Thyroid gland (tissue), 4 donors: ENCODE measurements at regions not wholly inside any gene's neighbourhood (a gene's known extent, or its start where the extent isn't known, plus 50 kb on each side); places are given as distances from the start of the nearest gene placed in this dataset.
"Not testable (repeated sequence)": the region's sequence is repeated elsewhere in the genome, so short reads cannot be mapped to it uniquely, and the experiment has no call there.

ENCODE experiments used
- DNase-seq, 2 donors: peaks; one replicate each; pipeline ENCODE4 v3.0.0-alpha.2; 2019
- H3K27ac ChIP-seq, 3 donors: fragments of 200-600 bp; sonication (generic); 1 replicate in 2 of 3; 2 replicates in 1 of 3; pipeline ENCODE4 v1.5.1; 2016 to 2019; ENCODE audit warnings: mild to moderate bottlenecking in 1 of 3, moderate library complexity in 1 of 3
- H3K27me3 ChIP-seq: fragments of 200-600 bp; sonication (generic); one replicate; pipeline ENCODE4 v1.5.1; 2019
- H3K36me3 ChIP-seq, 2 donors: fragments of 200-600 bp; sonication (generic); one replicate each; pipeline ENCODE4 v1.5.1; 2016 to 2019
- H3K4me1 ChIP-seq, 2 donors: fragments of 200-600 bp; sonication (generic); one replicate each; pipeline ENCODE4 v1.5.1; 2017 to 2019
- H3K4me3 ChIP-seq, 3 donors: fragments of 200-600 bp; sonication (generic); replicated peaks in 1 of 3; 1 replicate in 2 of 3; 2 replicates in 1 of 3; pipeline ENCODE4 v1.5.1; 2016; ENCODE audit warnings: mild to moderate bottlenecking in 1 of 3
- H3K9me3 ChIP-seq: fragments of 200-600 bp; sonication (generic); one replicate; pipeline ENCODE4 v1.5.1; 2017
- CTCF ChIP-seq, 6 experiments: fragments of 200-600 bp in 3 of 6; fragments of 450-650 bp in 3 of 6; sonication (generic) in 3 of 6; IDR thresholded peaks; one replicate each; pipeline ENCODE4 v1.5.1; 2016 to 2019; ENCODE audit warnings: antibody characterized with exemption in 6 of 6, mild to moderate bottlenecking in 2 of 6, inconsistent platforms in 1 of 6, moderate library complexity in 1 of 6
- POLR2A ChIP-seq, 2 donors: fragments of 450-650 bp; IDR thresholded peaks; one replicate each; pipeline ENCODE4 v1.6.1; 2017; ENCODE audit warnings: antibody characterized with exemption in 2 of 2, mild to moderate bottlenecking in 2 of 2, moderate library complexity in 1 of 2
- WGBS, 2 donors: methylation state at CpG; one replicate each; pipeline ENCODE4 v1.1.5; 2017; 5-methylcytosine and 5-hydroxymethylcytosine counted together
- intact Hi-C: fragments of 100-400 bp; cut with DNase I; formaldehyde crosslinking; loops from one replicate; pipeline ENCODE4 v1.15.1; 2023

DNA sequence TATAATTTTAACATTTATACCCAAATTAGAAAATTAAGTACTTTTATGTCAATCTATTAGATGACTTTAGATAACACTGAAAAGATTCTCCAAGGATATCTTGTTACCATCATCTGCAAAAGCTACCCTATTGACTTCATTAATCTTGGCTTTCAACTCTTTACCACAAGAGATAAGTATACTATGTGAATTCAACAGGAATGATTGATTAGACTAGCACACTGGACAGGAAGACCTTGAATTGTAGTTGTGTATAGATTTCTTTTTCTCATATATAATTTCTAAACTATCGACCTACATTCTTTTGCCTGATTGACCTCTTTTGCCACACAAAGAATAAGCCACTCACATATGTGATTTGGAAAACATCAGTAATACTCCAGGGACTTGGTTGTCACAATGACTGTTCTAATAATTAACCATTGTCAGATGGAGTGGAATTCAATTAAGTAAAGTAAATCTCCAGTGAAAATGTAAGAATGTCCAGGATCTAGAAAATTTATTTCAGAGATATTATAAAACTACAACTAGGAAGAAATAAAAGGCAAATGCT, 1132.0 kb downstream of the SORCS1 start:
- intact Hi-C loops = no loop called here
- no peak overlapping the region for H3K4me3 ChIP-seq
- DNase-seq = no peak
- no peaks in the 10 kb centered on the region for H3K9me3 ChIP-seq
- no peak for TF ChIP-seq POLR2A (IDR thresholded peaks at IDR 0.05)
- TF ChIP-seq CTCF (IDR thresholded peaks at IDR 0.05) = no peak
- no peaks in the 10 kb centered on the region for H3K36me3 ChIP-seq
- H3K27ac ChIP-seq = no peak overlapping the region
- H3K27me3 ChIP-seq = no peaks in the 10 kb centered on the region
- H3K4me1 ChIP-seq = no peaks in the 10 kb centered on the region
- WGBS, 2 donors = 74 to 77% methylated on average over 1 of the region's 1 CpG

DNA sequence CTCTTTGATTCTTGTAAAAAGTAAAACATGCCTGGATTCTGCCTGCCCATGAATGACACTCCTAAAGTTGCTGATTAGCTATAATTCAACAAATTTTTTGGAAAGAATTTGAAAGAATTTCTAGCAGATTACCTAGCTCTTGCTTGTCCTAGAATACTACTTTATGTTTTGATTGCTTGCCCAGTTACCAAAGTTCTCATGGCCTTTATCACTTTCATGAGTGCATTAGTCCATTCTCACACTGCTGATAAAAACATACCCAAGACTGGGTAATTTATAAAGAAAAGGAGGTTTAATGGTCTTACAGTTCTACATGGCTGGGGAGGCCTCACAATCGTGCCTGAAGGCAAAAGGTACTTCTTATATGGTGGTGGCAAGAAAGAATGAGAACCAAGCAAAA, 1137.3 kb downstream of the SORCS1 start:
- Histone ChIP-seq H3K36me3 (no peaks in the 10 kb centered on the region), H3K9me3 (no peaks in the 10 kb centered on the region), H3K4me3 (no peak overlapping the region), H3K27me3 (no peaks in the 10 kb centered on the region), H3K4me1 (no peaks in the 10 kb centered on the region), H3K27ac (no peak overlapping the region)
- 56 to 65% methylated on average over 1 of the region's 1 CpG for WGBS, 2 donors
- DNase-seq = no peak
- intact Hi-C loops = no loop called here
- TF ChIP-seq POLR2A (IDR thresholded peaks at IDR 0.05) (no peak), CTCF (IDR thresholded peaks at IDR 0.05) (no peak)

- no peak for DNase-seq
- Histone ChIP-seq H3K27ac (no peak overlapping the region), H3K9me3 (no peaks in the 10 kb centered on the region), H3K36me3 (no peaks in the 10 kb centered on the region), H3K4me1 (no peaks in the 10 kb centered on the region), H3K27me3 (no peaks in the 10 kb centered on the region), H3K4me3 (no peak overlapping the region)
- no peak for TF ChIP-seq CTCF (IDR thresholded peaks at IDR 0.05)
- TF ChIP-seq POLR2A (IDR thresholded peaks at IDR 0.05) = no peak
- intact Hi-C loops = no loop called here
Measured at GRCh38 chr10:106025208-106025811, 1139.2 kb downstream of the SORCS1 start.

DNA sequence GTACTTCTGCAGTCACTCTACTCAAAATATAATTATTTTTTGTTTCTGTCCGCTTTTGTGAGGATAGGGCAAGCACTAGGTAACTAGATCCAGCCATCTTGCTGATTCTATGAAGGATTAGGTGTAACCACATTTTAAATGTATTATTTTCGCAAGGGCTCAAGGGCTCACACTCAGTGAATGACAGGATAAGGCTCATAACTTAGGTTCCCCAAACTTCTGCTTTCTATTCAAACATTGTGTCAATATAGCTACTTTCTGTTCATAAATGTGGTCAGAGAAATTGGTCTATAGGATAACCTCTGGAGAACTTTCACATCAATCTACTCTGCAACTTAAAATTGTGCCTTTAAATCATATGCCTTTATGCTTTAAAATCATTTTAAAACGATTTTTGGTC, 1141.2 kb downstream of the SORCS1 start:
- H3K27ac ChIP-seq = no peak overlapping the region
- DNase-seq = no peak
- H3K4me3 ChIP-seq = no peak overlapping the region
- TF ChIP-seq POLR2A (IDR thresholded peaks at IDR 0.05) = no peak
- TF ChIP-seq CTCF (IDR thresholded peaks at IDR 0.05) = no peak
- H3K4me1 ChIP-seq = no peaks in the 10 kb centered on the region
- H3K27me3 ChIP-seq = no peaks in the 10 kb centered on the region
- WGBS, 2 donors = 82 to 85% methylated on average over 3 of the region's 3 CpGs
- H3K9me3 ChIP-seq = no peaks in the 10 kb centered on the region
- no peaks in the 10 kb centered on the region for H3K36me3 ChIP-seq
- intact Hi-C loops = no loop called here

DNA sequence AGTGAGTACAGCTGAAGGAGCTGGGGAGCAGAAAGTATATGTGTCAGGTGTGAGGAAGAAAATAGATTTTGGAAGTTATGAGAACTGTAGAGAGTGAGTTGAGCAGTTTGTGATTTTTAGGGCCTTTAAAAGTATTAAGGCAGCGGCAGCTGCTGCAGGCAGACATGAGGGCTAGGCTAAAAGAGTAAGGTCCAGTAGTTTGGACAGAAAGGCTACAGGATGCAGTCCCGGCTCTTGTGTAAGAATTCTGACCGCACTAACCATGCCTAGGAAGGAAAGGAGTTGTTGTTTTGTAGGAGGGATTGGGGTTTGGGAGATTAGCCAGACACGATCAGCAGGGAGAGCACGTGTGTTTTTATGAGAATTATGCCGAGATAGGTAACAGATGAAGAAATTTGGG, 1144.9 kb downstream of the SORCS1 start:
- WGBS, 2 donors = 75 to 79% methylated on average over 6 of the region's 6 CpGs
- H3K27ac ChIP-seq, intact Hi-C loops, H3K27me3 ChIP-seq, H3K4me1 ChIP-seq, H3K4me3 ChIP-seq, H3K9me3 ChIP-seq, DNase-seq, H3K36me3 ChIP-seq: not testable (repeated sequence)

DNA sequence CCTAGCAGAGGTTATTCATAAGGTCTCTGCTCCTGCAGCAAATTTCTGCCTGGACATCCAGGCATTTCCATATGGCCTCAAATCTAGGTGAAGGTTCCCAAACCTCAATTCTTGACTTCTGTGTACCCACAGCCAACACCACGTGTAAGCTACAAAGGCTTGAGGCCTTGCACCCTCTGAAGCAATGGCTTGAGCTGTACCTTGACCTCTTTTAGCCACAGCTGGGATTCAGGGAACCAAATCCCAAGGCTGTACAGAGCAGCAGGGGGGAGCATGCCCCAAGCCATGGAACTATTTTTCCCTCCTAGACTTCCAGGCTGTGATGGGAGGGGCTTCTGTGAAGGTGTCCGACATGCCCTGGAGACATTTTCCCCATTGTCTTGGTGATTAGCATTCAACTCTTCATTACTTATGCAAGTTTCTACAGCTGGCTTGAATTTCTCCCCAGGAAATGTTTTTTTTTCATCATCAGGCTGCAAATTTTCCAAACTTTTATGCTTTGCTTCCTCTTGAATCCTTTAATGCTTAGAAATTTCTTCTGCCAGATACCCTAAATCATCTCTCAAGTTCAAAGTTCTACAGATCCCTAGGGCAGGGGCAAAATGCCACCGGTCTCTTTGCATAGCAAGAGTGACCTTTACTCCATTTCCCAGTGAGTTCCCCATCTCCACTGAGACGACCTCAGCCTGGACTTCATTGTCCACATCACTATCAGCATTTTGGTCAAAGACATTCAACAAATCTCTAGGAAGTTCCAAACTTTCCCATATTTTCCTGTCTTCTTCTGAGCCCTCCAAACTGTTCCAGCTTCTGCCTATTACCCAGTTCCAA, 1148.9 kb downstream of the SORCS1 start:
- H3K27me3 ChIP-seq, DNase-seq, H3K4me3 ChIP-seq, H3K27ac ChIP-seq, H3K4me1 ChIP-seq, H3K36me3 ChIP-seq, H3K9me3 ChIP-seq, intact Hi-C loops: not testable (repeated sequence)
- 72 to 79% methylated on average over 4 of the region's 4 CpGs for WGBS, 2 donors
